Spleen (tissue), 11 donors: ENCODE measurements at regions not wholly inside any gene's neighbourhood (a gene's known extent, or its start where the extent isn't known, plus 50 kb on each side); places are given as distances from the start of the nearest gene placed in this dataset.

Experiments
- DNase-seq: peaks from one replicate; pipeline ENCODE4 v3.0.0-alpha.2; 2020
- H3K27ac ChIP-seq, 8 donors: fragments of 200-600 bp; sonication (generic) in 7 of 8; 1 replicate in 4 of 8; 2 replicates in 4 of 8; pipeline versions ENCODE4 v1.5.0 to v1.8.0; 2016 to 2021; ENCODE audit warnings: inconsistent platforms in 4 of 8, mild to moderate bottlenecking in 4 of 8, moderate library complexity in 1 of 8
- H3K27me3 ChIP-seq, 7 donors: fragments of 200-600 bp; sonication (generic) in 6 of 7; replicated peaks in 1 of 7; 1 replicate in 4 of 7; 2 replicates in 3 of 7; pipeline versions ENCODE4 v1.5.0 to v1.8.0; 2016 to 2021; ENCODE audit warnings: inconsistent platforms in 3 of 7, mild to moderate bottlenecking in 1 of 7
- H3K36me3 ChIP-seq, 6 donors: fragments of 200-600 bp; sonication (generic) in 5 of 6; 1 replicate in 4 of 6; 2 replicates in 2 of 6; pipeline versions ENCODE4 v1.5.0 to v1.8.0; 2016 to 2021; ENCODE audit warnings: inconsistent platforms in 2 of 6
- H3K4me1 ChIP-seq, 6 donors: fragments of 200-600 bp; sonication (generic) in 5 of 6; 1 replicate in 3 of 6; 2 replicates in 3 of 6; pipeline versions ENCODE4 v1.5.0 to v1.8.0; 2016 to 2021; ENCODE audit warnings: inconsistent platforms in 3 of 6
- H3K4me3 ChIP-seq, 8 donors: fragments of 200-600 bp; sonication (generic) in 7 of 8; 1 replicate in 4 of 8; 2 replicates in 4 of 8; pipeline versions ENCODE4 v1.5.0 to v1.8.0; 2016 to 2021; ENCODE audit warnings: inconsistent platforms in 4 of 8, mild to moderate bottlenecking in 4 of 8, moderate library complexity in 2 of 8
- H3K9me3 ChIP-seq, 8 donors: fragments of 200-600 bp; sonication (generic) in 7 of 8; 1 replicate in 4 of 8; 2 replicates in 4 of 8; pipeline versions ENCODE4 v1.5.0 to v1.8.0; 2016 to 2021; ENCODE audit warnings: inconsistent platforms in 4 of 8
- CTCF ChIP-seq, 11 experiments: fragments of 200-600 bp in 7 of 11; fragments of 450-650 bp in 4 of 11; sonication (generic) in 4 of 11; IDR thresholded peaks in 8 of 11; conservative IDR thresholded peaks in 3 of 11; 1 replicate in 7 of 11; 2 replicates in 4 of 11; pipeline versions ENCODE4 v1.4.0 to v1.8.0; 2016 to 2021; ENCODE audit warnings: antibody characterized with exemption in 11 of 11, inconsistent platforms in 4 of 11, mild to moderate bottlenecking in 1 of 11
- POLR2A ChIP-seq, 3 donors: fragments of 450-650 bp; IDR thresholded peaks; one replicate each; pipeline ENCODE4 v1.5.1; 2017; ENCODE audit warnings: antibody characterized with exemption in 3 of 3, mild to moderate bottlenecking in 1 of 3
- POLR2AphosphoS5 ChIP-seq, 3 donors: sonication (generic); formaldehyde crosslinking; IDR thresholded peaks; one replicate each; pipeline ENCODE4 v1.5.1; 2017; ENCODE audit warnings: antibody characterized with exemption in 3 of 3
- WGBS, 5 donors: extraction: QIAGEN DNeasy Blood & Tissue Kit in 3 of 5; methylation state at CpG; one replicate each; pipeline versions ENCODE4 v1.1.5 to v1.1.7; 2013 to 2018; 5-methylcytosine and 5-hydroxymethylcytosine counted together
- intact Hi-C: fragments of 100-400 bp; cut with DNase I; formaldehyde crosslinking; loops from one replicate; pipeline ENCODE4 v1.15.0; 2023; ENCODE audit warnings: low total_unique reads
- donor health status: healthy with polysubstance abuse.
- donor health status: DM: no; HTN: no; CAD: no; lungs with moderate emphysema.
- donor health status: DM: no; HTN: no; CAD: no.
- donor health status: Bipolar disorder and iron deficiency.
- donor health status: healthy.
- donor health status: DM: no; HTN: no; CAD: no.
- donor health status: DM: yes; HTN: yes; CAD: no.

DNA sequence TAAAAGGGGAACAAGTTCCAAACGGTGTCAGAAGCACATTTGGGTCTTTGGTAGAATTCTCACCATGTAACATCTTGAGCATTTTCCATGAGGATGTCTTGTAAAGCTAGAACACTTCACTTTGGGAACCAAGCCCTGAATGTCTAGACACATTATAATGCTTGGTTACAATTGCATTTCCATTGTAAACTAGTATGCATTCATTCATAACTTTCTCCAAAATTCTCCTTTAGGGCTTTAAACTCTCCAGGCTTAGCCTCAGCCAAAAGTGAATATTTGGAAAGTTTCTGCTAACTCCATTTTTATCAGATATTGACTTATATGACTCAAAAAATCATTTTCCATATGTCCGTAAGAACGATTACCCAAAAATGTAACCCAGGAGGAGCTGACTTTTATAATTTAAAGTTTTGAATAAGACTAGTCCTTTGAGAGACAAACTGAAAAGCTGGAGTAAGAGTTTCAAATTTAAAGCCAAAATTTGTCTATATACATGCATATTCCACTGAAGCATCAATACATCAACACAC lies 1170.4 kb downstream of the EFNB2 start:
- TF ChIP-seq POLR2A (IDR thresholded peaks at IDR 0.05) (no peak), POLR2AphosphoS5 (IDR thresholded peaks at IDR 0.05) (no peak), CTCF (IDR thresholded peaks at IDR 0.05 in 8 of 11, conservative IDR thresholded peaks at IDR 0.05 in 3 of 11) (no peak)

DNA sequence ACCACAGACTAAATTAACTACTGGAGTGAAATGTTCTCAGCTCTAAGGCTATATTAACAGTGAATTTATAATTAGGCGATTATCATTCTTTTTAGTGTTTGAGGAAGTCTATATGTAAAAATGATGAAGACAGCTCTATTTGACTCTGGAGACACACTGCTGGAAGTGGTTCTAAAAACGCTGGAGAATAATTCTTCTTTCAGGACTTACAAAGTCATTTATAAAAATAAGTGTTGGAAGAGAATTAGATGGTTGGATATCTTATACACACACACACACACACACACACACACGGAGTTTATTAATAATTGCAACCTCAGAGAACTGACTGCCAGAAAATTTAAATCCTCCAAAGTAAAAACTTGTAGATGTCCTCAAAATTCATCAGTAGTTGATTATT lies 1171.3 kb downstream of the EFNB2 start:
- intact Hi-C loops = no loop called here
- Histone ChIP-seq H3K36me3 (no peaks in the 10 kb centered on the region), H3K27me3 (no peaks in the 10 kb centered on the region), H3K4me1 (no peaks in the 10 kb centered on the region), H3K4me3 (no peak overlapping the region), H3K27ac (no peak overlapping the region), H3K9me3 (no peaks in the 10 kb centered on the region)
- TF ChIP-seq CTCF (IDR thresholded peaks at IDR 0.05 in 8 of 11, conservative IDR thresholded peaks at IDR 0.05 in 3 of 11) (no peak), POLR2A (IDR thresholded peaks at IDR 0.05) (no peak), POLR2AphosphoS5 (IDR thresholded peaks at IDR 0.05) (no peak)
- WGBS, 5 donors = 43 to 53% (median 46%) methylated on average over 3 of the region's 3 CpGs
- DNase-seq = no peak

More for the DNA sequence above, 1170.4 kb downstream of the EFNB2 start:
- no peak overlapping the region for H3K27ac ChIP-seq
- WGBS, 5 donors = 68 to 88% (median 80%) methylated on average over 3 of the region's 3 CpGs
- intact Hi-C loops = no loop called here
- no peak overlapping the region for H3K4me3 ChIP-seq
- H3K4me1 ChIP-seq = no peaks in the 10 kb centered on the region
- no peaks in the 10 kb centered on the region for H3K27me3 ChIP-seq
- H3K36me3 ChIP-seq = no peaks in the 10 kb centered on the region
- no peak for DNase-seq
- no peaks in the 10 kb centered on the region for H3K9me3 ChIP-seq

DNA sequence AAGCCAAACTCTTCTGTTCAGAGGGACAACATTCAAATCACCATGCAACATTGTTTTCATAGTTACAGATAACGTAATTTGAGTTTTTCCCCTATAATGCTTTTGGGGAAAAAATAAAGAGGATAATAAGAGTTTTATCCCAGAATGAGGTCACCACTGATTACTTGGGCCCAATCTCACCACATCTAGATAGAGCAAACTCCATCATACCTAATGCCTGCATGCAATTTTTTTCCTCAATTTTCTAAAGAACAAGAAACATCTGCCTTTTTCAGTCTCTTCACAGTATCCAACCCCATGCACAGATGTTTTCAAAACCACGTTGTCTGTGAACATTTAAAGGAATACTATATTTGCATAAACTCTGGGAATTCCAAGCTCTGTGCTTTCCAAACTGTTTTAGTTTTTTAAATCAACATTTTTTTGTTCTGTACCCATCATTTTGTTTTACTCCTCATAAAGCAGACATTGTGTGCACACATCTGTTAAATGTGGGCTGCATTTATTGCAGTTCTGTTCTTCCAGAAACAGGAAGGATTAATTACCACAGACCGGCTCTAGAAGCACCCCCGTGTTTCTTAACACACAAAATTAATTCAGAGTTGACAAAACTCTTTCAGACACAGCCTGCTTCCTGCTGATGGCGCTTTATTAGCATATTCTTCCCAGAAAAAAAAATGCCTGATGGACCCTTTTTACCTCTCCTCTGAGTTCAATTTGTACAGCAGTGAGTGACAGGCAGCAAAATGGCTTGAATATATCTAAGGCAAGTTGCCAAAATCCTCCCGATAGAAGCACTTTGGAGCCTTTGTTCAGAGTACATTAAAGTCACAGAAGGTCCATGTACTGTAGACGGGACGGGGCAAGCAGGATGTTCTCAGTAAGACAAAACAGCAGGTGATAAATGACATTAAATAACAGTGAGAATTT lies 1171.9 kb downstream of the EFNB2 start:
- Histone ChIP-seq H3K27me3 (no peaks in the 10 kb centered on the region), H3K36me3 (no peaks in the 10 kb centered on the region), H3K4me1 (no peaks in the 10 kb centered on the region), H3K27ac (no peak overlapping the region), H3K4me3 (no peak overlapping the region), H3K9me3 (no peaks in the 10 kb centered on the region)
- intact Hi-C loops = no loop called here
- DNase-seq = no peak
- no peak for TF ChIP-seq POLR2AphosphoS5 (IDR thresholded peaks at IDR 0.05)
- no peak for TF ChIP-seq POLR2A (IDR thresholded peaks at IDR 0.05)
- TF ChIP-seq CTCF (IDR thresholded peaks at IDR 0.05 in 8 of 11, conservative IDR thresholded peaks at IDR 0.05 in 3 of 11) = no peak
- 12 to 16% (median 14%) methylated on average over 8 of the region's 8 CpGs for WGBS, 5 donors

DNA sequence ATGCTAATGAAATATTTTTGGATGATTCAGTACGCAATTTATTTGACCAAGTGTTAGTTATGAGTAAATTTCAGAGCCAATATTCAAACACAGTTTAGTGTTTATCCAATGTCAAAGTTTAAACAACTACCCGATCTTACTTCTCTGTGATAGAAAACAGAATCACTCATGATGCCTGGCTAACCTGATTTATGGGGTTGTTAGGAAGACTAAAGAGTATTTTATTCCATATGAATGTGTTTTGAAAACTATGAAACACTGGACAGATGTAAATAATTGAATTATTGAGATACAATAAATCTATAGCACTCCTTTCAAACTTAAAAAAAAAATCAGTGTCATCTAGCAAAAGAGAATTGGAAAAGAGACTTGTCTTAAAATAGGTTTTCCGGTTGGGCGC lies 1181.8 kb downstream of the EFNB2 start:
- Histone ChIP-seq H3K36me3 (no peaks in the 10 kb centered on the region), H3K4me3 (no peak overlapping the region), H3K27me3 (no peaks in the 10 kb centered on the region), H3K9me3 (no peaks in the 10 kb centered on the region), H3K4me1 (no peaks in the 10 kb centered on the region), H3K27ac (no peak overlapping the region)
- intact Hi-C loops = no loop called here
- no peak for TF ChIP-seq POLR2A (IDR thresholded peaks at IDR 0.05)
- TF ChIP-seq CTCF (IDR thresholded peaks at IDR 0.05 in 8 of 11, conservative IDR thresholded peaks at IDR 0.05 in 3 of 11) = no peak
- TF ChIP-seq POLR2AphosphoS5 (IDR thresholded peaks at IDR 0.05) = no peak
- WGBS, 5 donors = 91 to 95% (median 92%) methylated on average over 4 of the region's 4 CpGs
- no peak for DNase-seq
